ENCODE measurements at regions not wholly inside any gene's neighbourhood (a gene's known extent, or its start where the extent isn't known, plus 50 kb on each side); places are given as distances from the start of the nearest gene placed in this dataset.
"Not testable (repeated sequence)": the region's sequence is repeated elsewhere in the genome, so short reads cannot be mapped to it uniquely, and the experiment has no call there.

DNA sequence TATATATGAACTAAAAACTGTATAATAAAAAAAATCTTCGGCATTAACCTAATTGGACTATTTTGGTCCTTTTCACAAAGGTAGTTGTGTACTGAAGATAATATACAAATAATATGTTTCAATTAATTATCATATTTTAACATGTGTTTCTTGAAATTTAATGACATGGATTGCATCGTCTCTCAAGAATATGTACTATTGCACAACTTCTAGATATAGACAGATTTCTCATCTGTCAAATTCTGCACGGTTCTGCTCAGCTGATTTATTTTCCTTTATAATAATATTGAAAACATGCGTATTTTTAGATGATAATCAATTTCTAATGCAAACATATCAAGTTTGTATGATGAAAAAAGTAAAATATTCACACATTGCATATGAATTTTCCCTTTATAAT lies 498.7 kb upstream of the PABPC4L start:
- H3K4me3 ChIP-seq (replicated peaks; ENCODE audit: low read depth, low read length), result no peak overlapping the region
- TF ChIP-seq, protein P1, sequence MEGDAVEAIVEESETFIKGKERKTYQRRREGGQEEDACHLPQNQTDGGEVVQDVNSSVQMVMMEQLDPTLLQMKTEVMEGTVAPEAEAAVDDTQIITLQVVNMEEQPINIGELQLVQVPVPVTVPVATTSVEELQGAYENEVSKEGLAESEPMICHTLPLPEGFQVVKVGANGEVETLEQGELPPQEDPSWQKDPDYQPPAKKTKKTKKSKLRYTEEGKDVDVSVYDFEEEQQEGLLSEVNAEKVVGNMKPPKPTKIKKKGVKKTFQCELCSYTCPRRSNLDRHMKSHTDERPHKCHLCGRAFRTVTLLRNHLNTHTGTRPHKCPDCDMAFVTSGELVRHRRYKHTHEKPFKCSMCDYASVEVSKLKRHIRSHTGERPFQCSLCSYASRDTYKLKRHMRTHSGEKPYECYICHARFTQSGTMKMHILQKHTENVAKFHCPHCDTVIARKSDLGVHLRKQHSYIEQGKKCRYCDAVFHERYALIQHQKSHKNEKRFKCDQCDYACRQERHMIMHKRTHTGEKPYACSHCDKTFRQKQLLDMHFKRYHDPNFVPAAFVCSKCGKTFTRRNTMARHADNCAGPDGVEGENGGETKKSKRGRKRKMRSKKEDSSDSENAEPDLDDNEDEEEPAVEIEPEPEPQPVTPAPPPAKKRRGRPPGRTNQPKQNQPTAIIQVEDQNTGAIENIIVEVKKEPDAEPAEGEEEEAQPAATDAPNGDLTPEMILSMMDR (IDR thresholded peaks at IDR 0.05; ENCODE audit: low read depth, low read length, missing control alignments), result no peak
- no peak for DNase-seq (ENCODE audit: extremely low read depth, low read depth)

DNA sequence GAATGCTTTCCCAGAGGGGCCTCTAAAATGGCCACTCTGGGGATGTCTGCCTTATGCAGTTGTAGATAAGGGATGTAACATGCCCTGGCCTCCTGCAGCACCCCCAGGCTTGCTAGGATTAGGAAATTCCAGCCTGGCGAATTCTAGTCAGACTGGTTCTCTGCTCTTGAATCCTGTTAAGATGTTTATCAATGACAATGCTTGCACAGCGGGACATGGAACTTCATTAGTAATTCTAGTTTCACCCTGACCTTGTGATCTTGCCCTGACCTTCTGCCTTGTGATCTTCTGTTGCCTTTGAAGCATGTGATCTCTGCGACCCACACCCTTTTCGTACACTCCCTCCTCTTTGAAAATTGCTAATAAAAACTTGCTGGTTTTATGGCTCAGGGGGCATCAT lies 497.2 kb upstream of the PABPC4L start:
- H3K4me3 ChIP-seq (replicated peaks; ENCODE audit: low read depth, low read length); DNase-seq (ENCODE audit: extremely low read depth, low read depth): not testable (repeated sequence)

DNA sequence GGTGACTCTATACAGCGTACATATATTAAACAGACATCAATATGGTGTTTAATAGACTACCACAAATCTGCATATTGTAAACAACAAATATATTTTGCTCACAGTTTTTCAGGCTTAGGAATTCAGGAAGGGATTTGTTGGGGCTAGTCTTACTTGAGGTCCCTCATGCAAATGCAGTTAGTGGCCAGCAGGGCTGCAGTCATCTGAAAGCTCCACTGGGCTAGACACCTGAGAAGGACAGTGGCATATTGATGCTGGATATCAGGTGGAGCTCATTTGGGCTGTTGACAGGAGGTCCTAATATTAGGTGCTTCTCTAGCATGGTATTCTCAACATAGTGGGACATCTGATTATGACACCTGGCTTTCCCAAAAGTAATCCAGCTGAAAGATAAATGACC lies 493.8 kb upstream of the PABPC4L start:
- no peak for DNase-seq (ENCODE audit: extremely low read depth, low read depth)
- TF ChIP-seq, protein P1 (IDR thresholded peaks at IDR 0.05; ENCODE audit: low read depth, low read length, missing control alignments), result no peak
- H3K4me3 ChIP-seq (replicated peaks; ENCODE audit: low read depth, low read length), result no peak overlapping the region

- H3K4me3 ChIP-seq (replicated peaks; ENCODE audit: low read depth, low read length), result no peak overlapping the region
- DNase-seq (ENCODE audit: extremely low read depth, low read depth), result no peak
- TF ChIP-seq, protein P1 (IDR thresholded peaks at IDR 0.05; ENCODE audit: low read depth, low read length, missing control alignments), result no peak
Observed at GRCh38 chr4:134691915-134692314, 490.3 kb upstream of the PABPC4L start.

GRCh38 chr4:134687646-134688628 lies 486.3 kb upstream of the PABPC4L start:
- no peak overlapping the region for H3K4me3 ChIP-seq (replicated peaks; ENCODE audit: low read depth, low read length)
- DNase-seq (ENCODE audit: extremely low read depth, low read depth), result no peak
- TF ChIP-seq, protein P1 (IDR thresholded peaks at IDR 0.05; ENCODE audit: low read depth, low read length, missing control alignments), result no peak

- TF ChIP-seq, protein P1 (IDR thresholded peaks at IDR 0.05; ENCODE audit: low read depth, low read length, missing control alignments), result no peak
- no peak for DNase-seq (ENCODE audit: extremely low read depth, low read depth)
- no peak overlapping the region for H3K4me3 ChIP-seq (replicated peaks; ENCODE audit: low read depth, low read length)
Observed at GRCh38 chr4:134677209-134677814, 475.7 kb upstream of the PABPC4L start.

- H3K4me3 ChIP-seq (replicated peaks; ENCODE audit: low read depth, low read length), result no peak overlapping the region
- TF ChIP-seq, protein P1 (IDR thresholded peaks at IDR 0.05; ENCODE audit: low read depth, low read length, missing control alignments), result no peak
- no peak for DNase-seq (ENCODE audit: extremely low read depth, low read depth)
Observed at GRCh38 chr4:134668237-134668636, 466.6 kb upstream of the PABPC4L start.

Measured in HFF-Myc (cell line).